Body of pancreas (tissue), 4 donors: ENCODE measurements at regions not wholly inside any gene's neighbourhood (a gene's known extent, or its start where the extent isn't known, plus 50 kb on each side); places are given as distances from the start of the nearest gene placed in this dataset.

Experiments used
- ATAC-seq: fragments of 150-250 bp; one replicate; pipeline ENCODE4 v1.9.1; 2016
- DNase-seq, 4 donors: peaks; one replicate each; pipeline ENCODE4 v3.0.0-alpha.2; 2019
- H3K27ac ChIP-seq, 4 donors: fragments of 200-600 bp; sonication (generic); 1 replicate in 3 of 4; 2 replicates in 1 of 4; pipeline versions ENCODE4 v1.5.1 to v1.6.1; 2016 to 2019; ENCODE audit warnings: mild to moderate bottlenecking in 1 of 4, mixed read lengths in 1 of 4, moderate library complexity in 1 of 4
- H3K27me3 ChIP-seq, 2 donors: fragments of 200-600 bp; sonication (generic); one replicate each; pipeline ENCODE4 v1.6.0; 2016; ENCODE audit warnings: mild to moderate bottlenecking in 1 of 2
- H3K36me3 ChIP-seq, 2 donors: fragments of 200-600 bp; sonication (generic); replicated peaks in 1 of 2; 2 replicates each; pipeline ENCODE4 v1.5.1; 2016; ENCODE audit warnings: low read depth in 2 of 2; ENCODE audit not compliant: insufficient read depth in 1 of 2
- H3K4me1 ChIP-seq: fragments of 200-600 bp; sonication (generic); one replicate; pipeline ENCODE4 v1.6.0; 2016
- H3K4me3 ChIP-seq, 2 donors: fragments of 200-600 bp; sonication (generic); 1 replicate in 1 of 2; 2 replicates in 1 of 2; pipeline ENCODE4 v1.5.1; 2016 to 2019
- H3K9me3 ChIP-seq, 3 donors: fragments of 200-600 bp; sonication (generic); 1 replicate in 2 of 3; 2 replicates in 1 of 3; pipeline ENCODE4 v1.5.1; 2016
- POLR2A ChIP-seq, 3 donors: fragments of 450-650 bp; IDR thresholded peaks; one replicate each; pipeline ENCODE4 v1.6.1; 2016; ENCODE audit warnings: antibody characterized with exemption in 3 of 3, mild to moderate bottlenecking in 2 of 3
- WGBS, 2 donors: methylation state at CpG; one replicate each; pipeline ENCODE4 v1.1.5; 2017; 5-methylcytosine and 5-hydroxymethylcytosine counted together
- intact Hi-C: fragments of 100-400 bp; cut with DNase I; formaldehyde crosslinking; loops from one replicate; pipeline ENCODE4 v1.15.1; 2023
- TF ChIP-seq, protein P1 (sequence below), 7 experiments: fragments of 450-650 bp in 4 of 7; fragments of 200-600 bp in 3 of 7; sonication (generic) in 3 of 7; IDR thresholded peaks; one replicate each; pipeline ENCODE4 v1.5.1; 2016 to 2019; ENCODE audit warnings: antibody characterized with exemption in 7 of 7

DNA sequence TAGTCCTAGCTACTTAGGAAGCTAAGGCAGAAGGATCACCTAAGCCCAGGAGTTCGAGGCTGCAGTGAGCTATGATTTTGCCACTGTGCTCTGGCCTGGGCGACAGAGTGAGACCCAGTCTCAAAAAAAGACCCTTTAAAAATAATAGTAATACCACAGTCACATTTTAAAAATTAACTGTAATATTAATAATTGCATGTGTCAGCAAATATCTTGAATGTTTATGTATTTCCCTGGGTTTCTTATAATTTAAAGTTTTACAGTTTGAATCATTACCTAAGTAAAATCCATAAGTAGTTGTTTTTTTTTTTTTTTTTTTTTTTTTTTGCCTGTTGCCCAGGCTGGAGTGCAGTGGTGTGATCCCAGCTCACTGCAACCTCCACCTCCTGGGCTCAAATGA, 69.2 kb downstream of the LYZL2 start:
- no peak for ATAC-seq
- no peak for DNase-seq
- intact Hi-C loops, result no loop called here
- TF ChIP-seq, protein P1, sequence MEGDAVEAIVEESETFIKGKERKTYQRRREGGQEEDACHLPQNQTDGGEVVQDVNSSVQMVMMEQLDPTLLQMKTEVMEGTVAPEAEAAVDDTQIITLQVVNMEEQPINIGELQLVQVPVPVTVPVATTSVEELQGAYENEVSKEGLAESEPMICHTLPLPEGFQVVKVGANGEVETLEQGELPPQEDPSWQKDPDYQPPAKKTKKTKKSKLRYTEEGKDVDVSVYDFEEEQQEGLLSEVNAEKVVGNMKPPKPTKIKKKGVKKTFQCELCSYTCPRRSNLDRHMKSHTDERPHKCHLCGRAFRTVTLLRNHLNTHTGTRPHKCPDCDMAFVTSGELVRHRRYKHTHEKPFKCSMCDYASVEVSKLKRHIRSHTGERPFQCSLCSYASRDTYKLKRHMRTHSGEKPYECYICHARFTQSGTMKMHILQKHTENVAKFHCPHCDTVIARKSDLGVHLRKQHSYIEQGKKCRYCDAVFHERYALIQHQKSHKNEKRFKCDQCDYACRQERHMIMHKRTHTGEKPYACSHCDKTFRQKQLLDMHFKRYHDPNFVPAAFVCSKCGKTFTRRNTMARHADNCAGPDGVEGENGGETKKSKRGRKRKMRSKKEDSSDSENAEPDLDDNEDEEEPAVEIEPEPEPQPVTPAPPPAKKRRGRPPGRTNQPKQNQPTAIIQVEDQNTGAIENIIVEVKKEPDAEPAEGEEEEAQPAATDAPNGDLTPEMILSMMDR (IDR thresholded peaks at IDR 0.05), result no peak
- no peak for TF ChIP-seq POLR2A (IDR thresholded peaks at IDR 0.05)
- 70 to 79% methylated on average over 2 of the region's 2 CpGs for WGBS, 2 donors
- no peak overlapping the region for H3K4me3 ChIP-seq
- H3K9me3 ChIP-seq, result no peaks in the 10 kb centered on the region
- no peaks in the 10 kb centered on the region for H3K4me1 ChIP-seq
- no peak overlapping the region for H3K27ac ChIP-seq
- H3K36me3 ChIP-seq, result no peaks in the 10 kb centered on the region
- H3K27me3 ChIP-seq, result no peaks in the 10 kb centered on the region

DNA sequence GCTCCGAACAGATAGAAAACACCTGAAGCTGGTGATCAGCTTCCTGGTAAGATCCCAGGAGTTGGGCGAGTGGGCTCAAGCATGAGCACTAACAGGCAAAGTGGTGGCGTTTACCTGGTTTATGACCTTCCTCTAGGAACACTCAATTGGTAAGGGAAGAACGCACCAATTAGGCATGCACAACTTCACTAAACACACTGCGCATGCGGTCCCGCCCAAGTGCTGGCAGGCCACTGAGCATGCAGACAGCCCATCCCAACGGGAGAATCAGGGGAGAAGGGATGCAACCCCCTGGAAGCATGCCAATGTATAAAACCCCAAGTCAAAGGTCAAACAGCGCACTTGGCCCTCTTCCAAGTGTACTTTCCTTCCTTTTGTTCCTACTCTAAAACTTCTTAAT, 70.4 kb downstream of the LYZL2 start:
- intact Hi-C loops, result no loop called here
- TF ChIP-seq POLR2A (IDR thresholded peaks at IDR 0.05), result no peak
- TF ChIP-seq, protein P1 (IDR thresholded peaks at IDR 0.05), result no peak
- DNase-seq, result no peak
- Histone ChIP-seq H3K27ac (no peak overlapping the region), H3K4me3 (no peak overlapping the region), H3K4me1 (no peaks in the 10 kb centered on the region), H3K27me3 (no peaks in the 10 kb centered on the region), H3K36me3 (no peaks in the 10 kb centered on the region), H3K9me3 (no peaks in the 10 kb centered on the region)
- WGBS, 2 donors, result 76% methylated on average over 6 to 9 of the region's 9 CpGs
- no peak for ATAC-seq

GRCh38 chr10:30558411-30558810, 71.1 kb downstream of the LYZL2 start:
- Histone ChIP-seq H3K9me3 (no peaks in the 10 kb centered on the region), H3K36me3 (no peaks in the 10 kb centered on the region), H3K27me3 (no peaks in the 10 kb centered on the region), H3K27ac (no peak overlapping the region), H3K4me1 (peaks cover 5% of the 10 kb centered on the region), H3K4me3 (no peak overlapping the region)
- intact Hi-C loops, result no loop called here
- no peak for DNase-seq
- TF ChIP-seq, protein P1 (IDR thresholded peaks at IDR 0.05), result no peak
- TF ChIP-seq POLR2A (IDR thresholded peaks at IDR 0.05), result no peak
- 82 to 86% methylated on average over 10 to 14 of the region's 14 CpGs for WGBS, 2 donors
- no peak for ATAC-seq

DNA sequence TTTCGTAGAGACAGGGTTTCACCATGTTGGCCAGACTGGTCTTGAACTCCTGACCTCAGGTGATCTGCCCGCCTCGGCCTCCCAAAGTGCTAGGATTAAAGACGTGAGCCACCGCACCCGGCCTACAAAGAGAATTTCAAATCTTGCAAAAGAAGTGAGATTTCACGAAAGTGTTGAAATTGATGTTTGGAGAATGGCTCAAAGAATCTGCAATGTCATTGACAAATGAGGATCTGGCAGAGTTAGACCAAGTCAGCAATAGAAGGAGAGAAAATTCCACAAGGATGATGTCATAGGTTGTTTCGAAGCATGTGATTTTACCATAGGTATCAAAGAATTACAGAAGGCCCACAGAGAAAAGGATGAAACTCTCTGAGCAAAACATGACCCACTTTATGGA, 71.7 kb downstream of the LYZL2 start:
- H3K27ac ChIP-seq, result no peak overlapping the region
- intact Hi-C loops, result no loop called here
- no peaks in the 10 kb centered on the region for H3K36me3 ChIP-seq
- TF ChIP-seq POLR2A (IDR thresholded peaks at IDR 0.05), result no peak
- TF ChIP-seq, protein P1 (IDR thresholded peaks at IDR 0.05), result no peak
- H3K27me3 ChIP-seq, result no peaks in the 10 kb centered on the region
- ATAC-seq (no peak), DNase-seq (no peak)
- no peak overlapping the region for H3K4me3 ChIP-seq
- peaks cover 11% of the 10 kb centered on the region for H3K4me1 ChIP-seq
- H3K9me3 ChIP-seq, result no peaks in the 10 kb centered on the region
- 50% methylated on average over 8 of the region's 8 CpGs for WGBS, 2 donors

- 78 to 86% methylated on average over 1 of the region's 1 CpG for WGBS, 2 donors
- no peaks in the 10 kb centered on the region for H3K9me3 ChIP-seq
- H3K27ac ChIP-seq, result no peak overlapping the region
- H3K36me3 ChIP-seq, result no peaks in the 10 kb centered on the region
- H3K27me3 ChIP-seq, result no peaks in the 10 kb centered on the region
- DNase-seq, result no peak
- intact Hi-C loops, result no loop called here
- no peak overlapping the region for H3K4me3 ChIP-seq
- TF ChIP-seq POLR2A (IDR thresholded peaks at IDR 0.05), result no peak
- TF ChIP-seq, protein P1 (IDR thresholded peaks at IDR 0.05), result no peak
- ATAC-seq, result no peak
- peaks cover 11% of the 10 kb centered on the region for H3K4me1 ChIP-seq
Measured at GRCh38 chr10:30556189-30556588, 73.4 kb downstream of the LYZL2 start.
